Liver (tissue), 3 donors: ENCODE measurements at regions not wholly inside any gene's neighbourhood (a gene's known extent, or its start where the extent isn't known, plus 50 kb on each side); places are given as distances from the start of the nearest gene placed in this dataset.

Source experiments
- EGR1 ChIP-seq, 2 donors: IDR thresholded peaks; 2 replicates each; pipeline ENCODE4 v1.6.1; 2016 to 2018; ENCODE audit warnings: antibody characterized with exemption in 2 of 2, low read depth in 2 of 2
- GABPA ChIP-seq, 2 donors: IDR thresholded peaks in 1 of 2; conservative IDR thresholded peaks in 1 of 2; 2 replicates each; pipeline ENCODE4 v1.6.1; 2016; ENCODE audit warnings: antibody characterized with exemption in 2 of 2, mild to moderate bottlenecking in 1 of 2, moderate library complexity in 1 of 2
- TF ChIP-seq, protein P1 (sequence below): fragments of 150-350 bp; IDR thresholded peaks from 2 replicates; pipeline ENCODE4 v1.5.1; 2017; ENCODE audit warnings: improper control_type of control experiment, low read depth, low read length; ENCODE audit not compliant: missing input control
- donor health status: healthy.
- donor health status: healthy.

DNA sequence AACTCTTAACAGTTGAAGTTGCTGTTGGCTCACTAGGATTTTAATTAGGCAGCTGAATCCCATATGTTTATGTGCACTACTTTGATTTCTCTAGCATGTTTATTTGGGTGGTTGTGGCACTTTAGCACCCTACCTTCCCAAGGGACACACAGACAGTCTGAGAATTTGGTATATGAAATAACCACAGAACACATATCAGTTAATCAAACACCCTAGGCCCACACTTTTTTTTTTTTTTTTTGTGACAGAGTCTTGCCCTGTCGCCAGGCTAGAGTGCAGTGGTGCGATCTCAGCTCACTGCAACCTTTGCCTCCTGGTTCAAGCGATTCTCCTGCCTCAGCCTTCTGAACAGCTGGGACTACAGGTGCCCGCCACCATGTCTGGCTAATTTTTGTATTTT, 130.5 kb downstream of the DCK start:
- TF ChIP-seq, protein P1, sequence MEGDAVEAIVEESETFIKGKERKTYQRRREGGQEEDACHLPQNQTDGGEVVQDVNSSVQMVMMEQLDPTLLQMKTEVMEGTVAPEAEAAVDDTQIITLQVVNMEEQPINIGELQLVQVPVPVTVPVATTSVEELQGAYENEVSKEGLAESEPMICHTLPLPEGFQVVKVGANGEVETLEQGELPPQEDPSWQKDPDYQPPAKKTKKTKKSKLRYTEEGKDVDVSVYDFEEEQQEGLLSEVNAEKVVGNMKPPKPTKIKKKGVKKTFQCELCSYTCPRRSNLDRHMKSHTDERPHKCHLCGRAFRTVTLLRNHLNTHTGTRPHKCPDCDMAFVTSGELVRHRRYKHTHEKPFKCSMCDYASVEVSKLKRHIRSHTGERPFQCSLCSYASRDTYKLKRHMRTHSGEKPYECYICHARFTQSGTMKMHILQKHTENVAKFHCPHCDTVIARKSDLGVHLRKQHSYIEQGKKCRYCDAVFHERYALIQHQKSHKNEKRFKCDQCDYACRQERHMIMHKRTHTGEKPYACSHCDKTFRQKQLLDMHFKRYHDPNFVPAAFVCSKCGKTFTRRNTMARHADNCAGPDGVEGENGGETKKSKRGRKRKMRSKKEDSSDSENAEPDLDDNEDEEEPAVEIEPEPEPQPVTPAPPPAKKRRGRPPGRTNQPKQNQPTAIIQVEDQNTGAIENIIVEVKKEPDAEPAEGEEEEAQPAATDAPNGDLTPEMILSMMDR: no peak
- no peak for TF ChIP-seq EGR1 (IDR thresholded peaks at IDR 0.05; ENCODE audit: low read depth in 2 of 2)
- no peak for TF ChIP-seq GABPA (IDR thresholded peaks at IDR 0.05 in 1 of 2, conservative IDR thresholded peaks at IDR 0.05 in 1 of 2)
